OCI-LY3 (cell line): ENCODE measurements at regions not wholly inside any gene's neighbourhood (a gene's known extent, or its start where the extent isn't known, plus 50 kb on each side); places are given as distances from the start of the nearest gene placed in this dataset.

Source experiments
- CTCF ChIP-seq: fragments of 200-600, 300-600 bp; sonication (generic); IDR thresholded peaks from 2 replicates; pipeline ENCODE4 v1.5.1; 2014; ENCODE audit warnings: antibody characterized with exemption, low read length, low read depth
- EZH2phosphoT487 ChIP-seq: fragments of 200-600 bp; shearing (Covaris generic); IDR thresholded peaks from 2 replicates; pipeline ENCODE4 v1.6.1; 2018; ENCODE audit warnings: antibody characterized with exemption, mixed run types, low read depth

GRCh38 chr5:66413931-66414330, 182.3 kb upstream of the MAST4 start:
- no peak for TF ChIP-seq CTCF
- TF ChIP-seq EZH2phosphoT487, result no peak
